HG03103 (cell line): ENCODE measurements at regions not wholly inside any gene's neighbourhood (a gene's known extent, or its start where the extent isn't known, plus 50 kb on each side); places are given as distances from the start of the nearest gene placed in this dataset.

Experiments
- ATAC-seq: cut with Tn5 transposase; IDR thresholded peaks from one replicate; pipeline ENCODE4 v1.9.1; 2021; ENCODE audit warnings: low read depth; ENCODE audit not compliant: unreplicated experiment

DNA sequence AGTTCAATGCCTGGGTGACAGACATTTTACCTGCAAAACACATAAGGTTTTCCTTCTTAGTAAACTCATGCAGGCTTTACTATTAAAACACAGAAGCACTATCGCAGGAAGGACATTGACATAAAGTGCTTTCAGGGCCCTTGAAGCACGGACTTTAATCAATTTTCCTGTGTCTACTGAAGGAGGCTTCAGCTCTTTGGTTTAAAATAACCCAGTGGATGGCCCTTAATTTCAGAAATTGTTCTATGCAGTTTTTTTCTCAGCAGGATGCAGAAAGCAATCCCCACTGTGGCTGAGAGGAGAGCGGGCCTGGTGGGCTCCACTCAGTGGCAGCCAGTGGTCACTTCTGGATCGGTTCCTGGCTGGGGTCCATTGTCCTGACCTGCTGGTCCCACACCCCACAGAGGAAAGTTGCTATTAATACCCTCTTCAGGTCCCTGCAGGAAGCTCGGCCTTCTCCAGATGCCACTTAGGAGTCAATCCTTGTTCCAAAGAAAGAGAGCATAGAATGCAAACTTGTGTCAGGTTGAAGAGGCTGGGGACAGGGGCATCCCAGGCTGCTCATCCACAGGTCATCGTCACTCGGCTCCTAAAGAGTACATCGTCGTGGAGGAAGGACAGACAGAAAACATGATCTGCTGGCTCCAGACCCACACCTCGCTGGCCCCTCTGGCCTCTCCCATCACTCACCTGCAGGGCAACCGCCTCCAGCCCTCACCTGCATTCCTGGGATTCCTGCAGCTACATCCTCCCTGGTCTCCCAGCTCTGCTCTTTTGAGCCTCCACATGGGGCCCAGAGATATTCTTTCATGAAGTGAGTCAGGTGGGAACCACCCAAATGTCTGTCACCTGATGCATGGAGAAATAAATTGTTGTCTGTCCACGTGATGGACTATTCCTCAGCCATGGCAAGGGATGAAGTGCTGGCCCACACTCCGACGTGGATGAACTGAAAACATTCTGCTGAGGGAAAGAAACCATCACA, 153.1 kb downstream of the PSMG1 start:
- no peak for ATAC-seq

- ATAC-seq, result no peak
These were observed 154.0 kb downstream of the PSMG1 start for GRCh38 chr21:39029086-39029755.

DNA sequence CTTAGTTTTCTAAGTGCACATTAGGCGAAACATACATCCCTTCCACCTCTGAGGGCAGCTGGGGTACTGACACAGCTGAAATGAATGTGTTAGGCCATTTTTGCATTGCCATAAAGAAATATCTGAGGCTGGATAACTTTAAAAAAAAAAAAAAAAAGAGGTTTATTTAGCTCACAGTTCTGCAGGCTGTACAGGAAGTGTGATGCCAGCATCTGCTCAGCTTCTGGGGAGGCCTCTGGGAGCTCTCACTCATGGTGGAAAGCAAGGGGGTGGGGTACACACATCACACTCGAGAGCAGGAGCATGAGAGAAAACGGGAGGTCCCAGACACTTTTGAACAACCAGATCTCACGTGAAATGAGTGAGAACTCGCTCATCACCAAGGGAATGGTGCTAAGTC, 158.1 kb downstream of the PSMG1 start:
- no peak for ATAC-seq

- no peak for ATAC-seq
These were observed 158.7 kb downstream of the PSMG1 start for GRCh38 chr21:39024538-39024937.

GRCh38 chr21:39022863-39023693, 160.2 kb downstream of the PSMG1 start:
- ATAC-seq, result no peak

DNA sequence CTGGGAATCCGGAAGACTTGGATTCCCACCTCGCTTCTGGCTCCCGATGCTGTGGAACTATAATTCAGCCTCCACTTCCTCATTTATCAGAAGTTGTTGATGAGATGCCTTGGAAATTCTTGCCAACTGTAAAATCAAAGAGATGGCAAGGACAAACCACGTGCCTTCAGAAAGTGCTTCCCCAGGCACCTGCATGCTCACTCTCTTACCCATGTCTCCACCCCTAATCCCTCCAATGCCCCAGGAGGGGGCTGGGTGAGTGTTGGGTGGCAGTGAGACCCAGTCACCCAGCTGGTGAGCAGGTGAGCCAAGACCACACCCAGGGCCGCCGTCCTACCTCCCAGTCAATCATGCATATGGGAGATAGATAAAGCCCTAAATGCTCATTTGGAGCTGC, 160.8 kb downstream of the PSMG1 start:
- ATAC-seq, result no peak

DNA sequence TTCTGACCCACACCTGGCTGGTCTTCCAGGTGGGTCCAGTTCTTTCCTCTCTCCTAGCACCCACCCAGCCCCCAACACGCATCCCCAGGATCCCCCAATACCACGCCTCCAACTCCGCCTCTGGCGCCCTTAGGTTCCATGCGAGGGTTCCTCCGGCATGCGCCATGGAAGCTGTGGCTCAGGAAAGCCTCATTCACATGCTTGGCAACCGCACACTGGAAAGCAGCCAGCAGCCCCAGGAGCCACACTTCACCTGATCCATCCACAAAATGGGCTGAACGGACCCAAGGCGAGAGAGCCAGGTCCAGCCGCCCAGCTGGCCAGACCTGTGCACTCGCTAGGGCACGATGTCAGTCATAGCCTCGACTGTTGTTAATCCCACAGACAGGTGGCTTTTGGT, 161.2 kb downstream of the PSMG1 start:
- ATAC-seq, result no peak

DNA sequence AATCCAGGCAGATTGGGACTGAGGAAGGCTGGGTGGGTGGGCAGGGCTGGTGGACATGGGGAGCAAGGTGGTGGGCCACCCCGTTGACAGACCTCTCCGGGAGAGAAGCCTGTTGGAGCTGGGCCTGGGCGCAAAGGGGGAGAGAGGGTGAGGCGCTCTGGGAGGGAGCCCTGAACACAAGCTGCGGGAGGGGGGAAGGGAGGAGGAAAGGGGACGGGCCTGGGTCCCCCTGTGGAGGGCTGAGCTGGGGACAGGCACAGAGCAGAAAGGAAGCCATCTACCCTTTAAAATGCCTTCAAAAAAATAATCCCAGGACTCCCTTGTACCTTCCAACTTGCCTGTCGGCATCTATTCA, 161.8 kb downstream of the PSMG1 start:
- no peak for ATAC-seq

- no peak for ATAC-seq
These were observed 162.3 kb downstream of the PSMG1 start for GRCh38 chr21:39020751-39021477.

DNA sequence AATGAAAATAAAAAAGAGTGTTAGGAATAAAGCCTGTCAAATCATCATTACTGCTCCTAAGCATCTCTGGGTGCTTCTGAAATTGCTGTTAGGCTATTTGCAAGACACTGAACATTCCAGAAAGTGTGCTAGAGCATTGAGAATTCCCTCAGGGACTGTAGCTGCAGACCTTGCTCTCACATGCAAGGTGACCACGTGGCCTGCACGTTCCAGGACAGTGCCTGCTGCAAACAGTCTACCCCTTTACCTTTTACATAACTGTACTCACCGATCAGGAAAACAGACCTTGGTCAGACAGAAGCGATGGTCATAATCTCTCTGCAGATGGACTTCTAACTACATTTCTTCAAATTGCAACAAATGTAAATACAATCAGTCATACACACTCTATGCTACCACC, 164.5 kb downstream of the PSMG1 start:
- ATAC-seq, result no peak

- peak; percentile 98 for ATAC-seq
These were observed 166.4 kb downstream of the PSMG1 start for GRCh38 chr21:39016740-39017315.

GRCh38 chr21:39014747-39015146, 168.5 kb downstream of the PSMG1 start:
- ATAC-seq, result no peak

GRCh38 chr21:39012326-39013230, 170.7 kb downstream of the PSMG1 start:
- ATAC-seq, result no peak

GRCh38 chr21:39011911-39012310, 171.3 kb downstream of the PSMG1 start:
- ATAC-seq, result no peak

DNA sequence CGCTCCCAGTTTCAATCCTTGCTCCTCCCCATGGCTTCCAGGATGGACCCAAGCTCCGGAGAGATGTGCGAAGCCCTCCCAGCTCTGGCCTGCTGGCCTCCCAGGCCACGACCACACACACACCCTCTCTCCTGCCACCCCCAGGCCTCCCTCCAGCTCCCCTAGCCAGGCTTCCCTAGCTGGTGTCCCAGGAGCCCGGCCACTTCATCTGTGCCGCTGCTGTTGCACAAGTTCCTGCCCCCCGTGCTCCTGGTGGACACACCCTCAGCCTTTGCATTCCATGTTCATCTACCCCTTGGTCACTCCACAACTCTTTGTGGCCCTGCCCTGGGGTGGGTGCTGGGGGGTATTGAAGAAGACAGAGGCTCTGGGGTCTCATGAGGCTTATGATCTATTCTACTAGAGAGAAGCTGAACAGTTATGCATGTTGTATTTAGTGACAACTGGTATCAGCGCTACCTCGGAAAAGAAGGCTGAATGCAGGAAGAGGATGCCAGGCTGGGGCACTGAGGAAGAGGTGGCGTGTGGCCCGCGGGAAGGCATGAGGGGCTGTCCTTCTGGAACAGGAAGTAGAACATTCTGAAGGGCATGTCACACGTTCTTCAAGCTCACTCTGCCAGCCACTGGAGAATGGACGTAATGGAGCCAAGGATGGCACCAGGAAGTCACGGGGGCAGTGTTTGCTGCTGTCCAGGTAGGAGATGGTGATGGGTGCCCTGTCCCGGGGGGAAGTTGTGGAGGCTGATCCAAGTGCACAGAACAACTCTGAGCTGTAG, 172.4 kb downstream of the PSMG1 start:
- ATAC-seq, result no peak

DNA sequence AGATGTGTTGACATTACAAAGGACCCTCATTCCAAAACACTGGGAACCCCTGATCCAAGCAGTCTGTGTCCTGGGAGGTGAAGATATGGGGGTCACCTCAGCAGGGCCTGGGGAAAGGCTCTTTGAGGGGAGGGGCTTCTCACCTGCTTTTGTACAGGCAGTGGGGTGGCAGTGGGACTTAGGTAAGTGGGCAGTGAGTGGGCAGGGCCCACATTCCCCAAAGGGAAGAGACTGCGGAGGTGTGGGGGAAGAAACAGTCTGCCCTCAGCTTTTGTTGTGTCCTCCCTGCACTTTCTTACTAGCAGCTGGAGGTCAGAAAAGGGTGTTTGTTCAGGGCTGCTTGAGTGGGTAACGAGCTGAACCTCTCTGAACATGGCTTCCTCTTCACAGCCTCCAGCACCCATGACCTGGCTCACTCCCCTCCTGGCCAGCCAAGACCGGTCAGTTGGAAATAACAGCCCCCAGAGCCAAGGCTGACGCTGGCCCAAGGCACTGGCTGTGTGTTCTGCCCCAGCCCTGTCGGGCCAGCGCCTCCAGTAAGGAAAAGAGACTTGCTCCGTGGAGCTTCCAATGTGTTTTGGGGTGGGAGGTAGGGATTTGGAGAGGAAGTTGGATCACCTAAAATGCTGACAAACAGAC, 173.5 kb downstream of the PSMG1 start:
- ATAC-seq, result no peak

DNA sequence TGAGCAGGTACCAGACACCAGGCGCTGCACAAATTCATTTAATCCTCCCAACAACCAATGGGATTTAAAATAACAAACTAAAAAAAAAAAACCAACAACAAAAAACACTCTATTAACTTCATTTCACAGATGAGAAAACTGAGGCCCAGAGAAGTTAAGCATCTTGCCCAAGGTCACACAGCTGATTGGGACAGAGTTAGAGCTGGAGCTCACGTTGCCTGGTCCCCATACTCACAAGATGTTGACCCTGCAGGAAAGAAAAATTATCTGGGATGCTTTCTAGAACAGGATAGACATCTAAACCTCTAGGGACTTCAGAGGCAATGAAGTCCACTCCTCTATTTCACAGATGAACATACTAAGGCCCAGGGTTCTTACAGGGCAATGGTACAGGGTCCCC, 175.3 kb downstream of the PSMG1 start:
- no peak for ATAC-seq

GRCh38 chr21:39007532-39007931, 175.7 kb downstream of the PSMG1 start:
- ATAC-seq, result no peak
